ENCODE measurements at regions not wholly inside any gene's neighbourhood (a gene's known extent, or its start where the extent isn't known, plus 50 kb on each side); places are given as distances from the start of the nearest gene placed in this dataset.
"Not testable (repeated sequence)": the region's sequence is repeated elsewhere in the genome, so short reads cannot be mapped to it uniquely, and the experiment has no call there.

DNA sequence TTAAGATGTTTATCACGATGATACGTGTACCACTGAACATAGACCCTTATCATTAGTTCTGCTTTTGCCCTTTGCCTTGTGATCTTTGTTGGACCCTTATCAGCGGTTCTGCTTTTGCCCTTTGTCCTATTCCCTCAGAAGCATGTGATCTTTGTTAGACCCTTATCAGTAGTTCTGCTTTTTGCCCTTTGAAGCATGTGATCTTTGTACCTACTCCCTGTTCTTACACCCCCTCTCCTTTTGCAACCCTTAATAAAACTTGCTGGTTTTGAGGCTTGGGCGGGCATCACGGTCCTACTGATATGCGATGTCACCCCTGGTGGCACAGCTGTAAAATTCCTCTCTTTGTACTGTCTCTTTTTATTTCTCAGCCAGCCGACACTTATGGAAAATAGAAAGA, 117.0 kb downstream of the SDHAF3 start:
- H3K36me3 Mint-ChIP-seq (ENCODE audit: low read depth, unreplicated experiment); H3K27ac Mint-ChIP-seq (ENCODE audit: unreplicated experiment); H3K4me3 Mint-ChIP-seq (ENCODE audit: unreplicated experiment); DNase-seq (ENCODE audit: low spot score); H3K4me1 Mint-ChIP-seq (ENCODE audit: unreplicated experiment); H3K27me3 Mint-ChIP-seq (ENCODE audit: unreplicated experiment): not testable (repeated sequence)
- H3K9me3 Mint-ChIP-seq (ENCODE audit: unreplicated experiment), result peaks cover 22% of the 10 kb centered on the region

DNA sequence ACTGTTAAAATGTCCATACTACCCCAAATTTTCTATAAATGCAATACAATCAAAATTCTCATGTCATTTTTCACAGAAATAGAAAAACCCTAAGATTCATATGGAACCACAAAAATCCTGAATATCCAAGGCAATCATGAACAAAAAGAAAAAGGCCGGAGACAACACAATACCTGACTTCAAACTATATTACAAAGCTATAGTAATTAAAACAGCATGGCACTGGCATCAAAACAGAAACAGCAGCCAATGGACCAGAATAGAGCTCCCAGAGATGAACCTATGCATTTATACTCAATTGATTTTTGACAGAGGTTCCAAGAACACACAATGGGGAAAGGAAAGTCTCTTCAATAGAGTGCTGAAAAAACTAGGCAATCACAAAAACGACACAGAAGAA, 128.8 kb downstream of the SDHAF3 start:
- no peak overlapping the region for H3K4me3 Mint-ChIP-seq (ENCODE audit: unreplicated experiment)
- H3K9me3 Mint-ChIP-seq (ENCODE audit: unreplicated experiment), result no peaks in the 10 kb centered on the region
- no peak overlapping the region for H3K27ac Mint-ChIP-seq (ENCODE audit: unreplicated experiment)
- H3K27me3 Mint-ChIP-seq (ENCODE audit: unreplicated experiment), result peaks cover 2% of the 10 kb centered on the region
- DNase-seq (ENCODE audit: low spot score), result no peak
- no peaks in the 10 kb centered on the region for H3K4me1 Mint-ChIP-seq (ENCODE audit: unreplicated experiment)
- TF ChIP-seq, protein P1, sequence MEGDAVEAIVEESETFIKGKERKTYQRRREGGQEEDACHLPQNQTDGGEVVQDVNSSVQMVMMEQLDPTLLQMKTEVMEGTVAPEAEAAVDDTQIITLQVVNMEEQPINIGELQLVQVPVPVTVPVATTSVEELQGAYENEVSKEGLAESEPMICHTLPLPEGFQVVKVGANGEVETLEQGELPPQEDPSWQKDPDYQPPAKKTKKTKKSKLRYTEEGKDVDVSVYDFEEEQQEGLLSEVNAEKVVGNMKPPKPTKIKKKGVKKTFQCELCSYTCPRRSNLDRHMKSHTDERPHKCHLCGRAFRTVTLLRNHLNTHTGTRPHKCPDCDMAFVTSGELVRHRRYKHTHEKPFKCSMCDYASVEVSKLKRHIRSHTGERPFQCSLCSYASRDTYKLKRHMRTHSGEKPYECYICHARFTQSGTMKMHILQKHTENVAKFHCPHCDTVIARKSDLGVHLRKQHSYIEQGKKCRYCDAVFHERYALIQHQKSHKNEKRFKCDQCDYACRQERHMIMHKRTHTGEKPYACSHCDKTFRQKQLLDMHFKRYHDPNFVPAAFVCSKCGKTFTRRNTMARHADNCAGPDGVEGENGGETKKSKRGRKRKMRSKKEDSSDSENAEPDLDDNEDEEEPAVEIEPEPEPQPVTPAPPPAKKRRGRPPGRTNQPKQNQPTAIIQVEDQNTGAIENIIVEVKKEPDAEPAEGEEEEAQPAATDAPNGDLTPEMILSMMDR (IDR thresholded peaks at IDR 0.05; ENCODE audit: unreplicated experiment), result no peak
- H3K36me3 Mint-ChIP-seq (ENCODE audit: low read depth, unreplicated experiment), result no peaks in the 10 kb centered on the region

DNA sequence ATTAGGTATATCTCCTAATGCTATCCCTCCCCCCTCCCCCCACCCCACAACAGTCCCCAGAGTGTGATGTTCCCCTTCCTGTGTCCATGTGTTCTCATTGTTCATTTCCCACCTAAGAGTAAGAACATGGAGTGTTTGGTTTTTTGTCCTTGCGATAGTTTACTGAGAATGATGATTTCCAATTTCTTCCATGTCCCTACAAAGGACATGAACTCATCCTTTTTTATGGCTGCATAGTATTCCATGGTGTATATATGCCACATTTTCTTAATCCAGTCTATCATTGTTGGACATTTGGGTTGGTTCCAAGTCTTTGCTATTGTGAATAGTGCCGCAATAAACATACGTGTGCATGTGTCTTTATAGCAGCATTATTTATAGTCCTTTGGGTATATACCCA, 140.7 kb downstream of the SDHAF3 start:
- not testable (repeated sequence) for H3K36me3 Mint-ChIP-seq (ENCODE audit: low read depth, unreplicated experiment); H3K27ac Mint-ChIP-seq (ENCODE audit: unreplicated experiment); DNase-seq (ENCODE audit: low spot score); H3K4me3 Mint-ChIP-seq (ENCODE audit: unreplicated experiment); H3K4me1 Mint-ChIP-seq (ENCODE audit: unreplicated experiment); H3K9me3 Mint-ChIP-seq (ENCODE audit: unreplicated experiment); H3K27me3 Mint-ChIP-seq (ENCODE audit: unreplicated experiment)

DNA sequence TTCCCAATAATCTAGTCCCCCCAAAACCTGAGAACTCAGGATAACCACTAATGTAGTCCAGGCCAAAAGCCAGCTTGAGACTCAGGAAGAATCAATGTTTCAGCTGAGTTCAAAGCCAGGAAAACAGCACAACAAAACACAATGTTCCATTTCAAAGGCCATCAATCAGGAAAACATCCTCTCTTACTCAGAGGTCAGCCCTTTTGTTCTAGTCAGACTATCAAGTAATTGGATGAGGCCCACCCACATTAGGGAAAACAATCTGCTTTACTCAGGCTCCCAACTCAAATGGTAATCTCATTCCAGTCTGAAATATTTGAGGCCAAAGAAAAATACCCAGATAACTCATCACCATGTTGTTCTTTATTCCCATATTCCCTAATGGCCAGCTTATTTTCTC, 152.2 kb downstream of the SDHAF3 start:
- TF ChIP-seq, protein P1 (IDR thresholded peaks at IDR 0.05; ENCODE audit: unreplicated experiment), result no peak
- no peak overlapping the region for H3K4me3 Mint-ChIP-seq (ENCODE audit: unreplicated experiment)
- no peak for DNase-seq (ENCODE audit: low spot score)
- H3K27ac Mint-ChIP-seq (ENCODE audit: unreplicated experiment), result peak overlapping the region; percentile 76
- peaks cover 12% of the 10 kb centered on the region for H3K4me1 Mint-ChIP-seq (ENCODE audit: unreplicated experiment)
- no peaks in the 10 kb centered on the region for H3K9me3 Mint-ChIP-seq (ENCODE audit: unreplicated experiment)
- no peaks in the 10 kb centered on the region for H3K36me3 Mint-ChIP-seq (ENCODE audit: low read depth, unreplicated experiment)
- H3K27me3 Mint-ChIP-seq (ENCODE audit: unreplicated experiment), result peaks cover 2% of the 10 kb centered on the region

DNA sequence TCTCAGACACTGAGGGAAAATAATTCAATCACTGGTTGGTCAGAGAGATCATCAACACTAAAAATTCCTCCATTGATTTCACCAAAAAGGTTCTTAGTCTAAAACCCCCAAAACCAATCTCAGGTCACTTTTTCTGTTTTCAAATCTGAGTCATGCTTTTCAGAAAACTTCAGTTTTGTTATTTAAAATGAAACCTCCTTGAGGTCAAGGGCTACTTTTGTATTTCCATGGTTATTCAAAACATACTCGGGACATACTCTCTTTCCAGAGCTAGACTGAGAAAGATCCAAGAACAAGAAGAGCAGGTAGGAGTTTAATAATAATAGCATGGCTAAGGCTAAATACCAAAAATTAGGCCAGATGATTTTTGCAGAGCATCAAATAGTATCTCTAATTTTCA, 152.8 kb downstream of the SDHAF3 start:
- Mint-ChIP-seq H3K4me1 (ENCODE audit: unreplicated experiment) (peaks cover 12% of the 10 kb centered on the region), H3K27me3 (ENCODE audit: unreplicated experiment) (peaks cover 2% of the 10 kb centered on the region), H3K4me3 (ENCODE audit: unreplicated experiment) (no peak overlapping the region), H3K9me3 (ENCODE audit: unreplicated experiment) (no peaks in the 10 kb centered on the region), H3K36me3 (ENCODE audit: low read depth, unreplicated experiment) (no peaks in the 10 kb centered on the region), H3K27ac (ENCODE audit: unreplicated experiment) (no peak overlapping the region)
- no peak for DNase-seq (ENCODE audit: low spot score)
- TF ChIP-seq, protein P1 (IDR thresholded peaks at IDR 0.05; ENCODE audit: unreplicated experiment), result no peak

DNA sequence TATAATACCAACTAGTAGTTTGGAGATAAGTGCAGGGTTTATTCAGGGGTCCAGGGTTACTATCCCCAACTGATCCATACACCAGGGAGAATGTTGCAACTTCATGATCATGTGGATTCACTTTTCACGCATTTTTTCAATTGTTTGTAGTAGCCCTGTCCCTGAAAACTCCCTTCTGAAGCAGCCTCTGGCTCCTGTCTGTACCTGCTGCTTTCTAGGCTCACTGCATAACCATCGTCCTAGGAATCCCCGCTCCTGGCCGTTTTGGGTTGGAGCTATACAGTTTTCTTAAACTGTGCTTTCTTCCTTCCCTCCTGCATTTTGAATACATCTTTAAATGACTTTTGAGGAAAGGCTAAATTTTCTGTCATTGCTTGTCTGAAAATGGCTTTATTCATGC, 154.1 kb downstream of the SDHAF3 start:
- DNase-seq (ENCODE audit: low spot score), result no peak
- H3K36me3 Mint-ChIP-seq (ENCODE audit: low read depth, unreplicated experiment), result no peaks in the 10 kb centered on the region
- peaks cover 2% of the 10 kb centered on the region for H3K27me3 Mint-ChIP-seq (ENCODE audit: unreplicated experiment)
- no peak overlapping the region for H3K27ac Mint-ChIP-seq (ENCODE audit: unreplicated experiment)
- H3K9me3 Mint-ChIP-seq (ENCODE audit: unreplicated experiment), result no peaks in the 10 kb centered on the region
- H3K4me3 Mint-ChIP-seq (ENCODE audit: unreplicated experiment), result no peak overlapping the region
- H3K4me1 Mint-ChIP-seq (ENCODE audit: unreplicated experiment), result peaks cover 12% of the 10 kb centered on the region
- TF ChIP-seq, protein P1 (IDR thresholded peaks at IDR 0.05; ENCODE audit: unreplicated experiment), result no peak
